H9 (cell line): ENCODE measurements at regions not wholly inside any gene's neighbourhood (a gene's known extent, or its start where the extent isn't known, plus 50 kb on each side); places are given as distances from the start of the nearest gene placed in this dataset.

Source experiments
- DNase-seq: peaks from one replicate; pipeline ENCODE4 v3.0.0-alpha.2; 2017
- H2AFZ ChIP-seq: one replicate; pipeline ENCODE4 v1.6.1; 2013; ENCODE audit warnings: mild to moderate bottlenecking, low read length, control low read depth, moderate library complexity
- H2AK5ac ChIP-seq: 2 replicates; pipeline ENCODE4 v1.6.1; 2013; ENCODE audit warnings: low read length, control low read depth, mixed read lengths; ENCODE audit not compliant: insufficient read length
- H2BK120ac ChIP-seq: one replicate; pipeline ENCODE4 v1.6.1; 2013; ENCODE audit warnings: low read depth, mild to moderate bottlenecking, low read length, control low read depth, inconsistent platforms; ENCODE audit not compliant: poor library complexity, severe bottlenecking
- H2BK12ac ChIP-seq: 2 replicates; pipeline ENCODE4 v1.6.1; 2013; ENCODE audit warnings: low read length, control low read depth, mixed read lengths, low read depth; ENCODE audit not compliant: insufficient read length
- H2BK15ac ChIP-seq: 2 replicates; pipeline ENCODE4 v1.6.1; 2013; ENCODE audit warnings: low read depth, low read length, control low read depth
- H2BK20ac ChIP-seq: one replicate; pipeline ENCODE4 v1.6.1; 2013; ENCODE audit warnings: low read depth, mild to moderate bottlenecking, low read length, control low read depth, inconsistent platforms; ENCODE audit not compliant: poor library complexity, severe bottlenecking
- H2BK5ac ChIP-seq: 2 replicates; pipeline ENCODE4 v1.6.1; 2013; ENCODE audit warnings: low read length, control low read depth, mixed read lengths; ENCODE audit not compliant: insufficient read length
- H3K14ac ChIP-seq: 2 replicates; pipeline ENCODE4 v1.6.1; 2013; ENCODE audit warnings: low read length, control low read depth; ENCODE audit not compliant: insufficient read depth
- H3K18ac ChIP-seq: 2 replicates; pipeline ENCODE4 v1.6.1; 2013; ENCODE audit warnings: low read depth, mild to moderate bottlenecking, mixed read lengths, low read length, control low read depth; ENCODE audit not compliant: insufficient read length
- H3K23ac ChIP-seq: 2 replicates; pipeline ENCODE4 v1.6.1; 2013; ENCODE audit warnings: low read length, control low read depth, mixed read lengths, low read depth; ENCODE audit not compliant: insufficient read length
- H3K23me2 ChIP-seq: 2 replicates; pipeline ENCODE4 v1.6.1; 2013; ENCODE audit warnings: low read depth, mild to moderate bottlenecking, mixed read lengths, low read length, control low read depth; ENCODE audit not compliant: insufficient read length, poor library complexity, severe bottlenecking
- H3K27ac ChIP-seq: 2 replicates; pipeline ENCODE4 v1.5.1; 2013; ENCODE audit warnings: low read length, control low read depth, mixed read lengths, low read depth; ENCODE audit not compliant: insufficient read length
- H3K27me3 ChIP-seq: 2 replicates; pipeline ENCODE4 v1.6.1; 2013; ENCODE audit warnings: low read length, control low read depth, inconsistent platforms; ENCODE audit not compliant: insufficient read depth
- H3K4ac ChIP-seq: 2 replicates; pipeline ENCODE4 v1.6.1; 2013; ENCODE audit warnings: low read depth, mild to moderate bottlenecking, control low read depth, inconsistent platforms, low read length, moderate library complexity
- H3K4me1 ChIP-seq: 2 replicates; pipeline ENCODE4 v1.6.1; 2013; ENCODE audit warnings: low read length, control low read depth, inconsistent platforms; ENCODE audit not compliant: insufficient read depth
- H3K4me2 ChIP-seq: 2 replicates; pipeline ENCODE4 v1.6.1; 2013; ENCODE audit warnings: low read length, control low read depth, mixed read lengths; ENCODE audit not compliant: insufficient read length, insufficient read depth
- H3K56ac ChIP-seq: 2 replicates; pipeline ENCODE4 v1.6.1; 2013; ENCODE audit warnings: low read depth, mild to moderate bottlenecking, mixed read lengths, low read length, control low read depth; ENCODE audit not compliant: insufficient read length
- H3K79me1 ChIP-seq: 2 replicates; pipeline ENCODE4 v1.6.1; 2013; ENCODE audit warnings: low read depth, mild to moderate bottlenecking, moderate library complexity, low read length, control low read depth, inconsistent platforms; ENCODE audit not compliant: insufficient read depth, poor library complexity, severe bottlenecking
- H3K79me2 ChIP-seq: 2 replicates; pipeline ENCODE4 v1.6.1; 2013; ENCODE audit warnings: low read length, control low read depth, inconsistent platforms; ENCODE audit not compliant: insufficient read depth
- H3K9ac ChIP-seq: 2 replicates; pipeline ENCODE4 v1.6.1; 2013; ENCODE audit warnings: low read length, control low read depth, mixed read lengths; ENCODE audit not compliant: insufficient read length; ENCODE audit errors: extremely low read depth
- H3K9me3 ChIP-seq: one replicate; pipeline ENCODE4 v1.6.1; 2013; ENCODE audit warnings: low read depth, low read length, inconsistent platforms; ENCODE audit not compliant: control insufficient read depth
- H3T11ph ChIP-seq: one replicate; pipeline ENCODE4 v1.6.1; 2013; ENCODE audit warnings: mild to moderate bottlenecking, low read length, control low read depth, inconsistent platforms
- H4K20me1 ChIP-seq: one replicate; pipeline ENCODE4 v1.6.1; 2013; ENCODE audit not compliant: control insufficient read depth, insufficient read length, insufficient read depth
- H4K5ac ChIP-seq: 2 replicates; pipeline ENCODE4 v1.6.1; 2013; ENCODE audit warnings: low read depth, mild to moderate bottlenecking, mixed read lengths, low read length, control low read depth; ENCODE audit not compliant: insufficient read length
- H4K8ac ChIP-seq: replicated peaks from 2 replicates; pipeline ENCODE4 v1.6.1; 2013; ENCODE audit warnings: low read length, control low read depth, mixed read lengths, low read depth; ENCODE audit not compliant: insufficient read length
- H4K91ac ChIP-seq: 2 replicates; pipeline ENCODE4 v1.6.1; 2013; ENCODE audit warnings: low read depth, mild to moderate bottlenecking, moderate library complexity, mixed read lengths, low read length, control low read depth; ENCODE audit not compliant: insufficient read length
- H3K27ac Mint-ChIP-seq, 3 experiments: 2 replicates in 2 of 3; 3 replicates in 1 of 3; pipeline ENCODE4 v1.8.0; 2020 to 2021; ENCODE audit warnings: mixed read lengths in 3 of 3, mild to moderate bottlenecking in 1 of 3, moderate library complexity in 1 of 3
- H3K27me3 Mint-ChIP-seq: 2 replicates; pipeline ENCODE4 v1.8.0; 2021; ENCODE audit warnings: low read depth, mild to moderate bottlenecking, moderate library complexity, mixed read lengths
- H3K36me3 Mint-ChIP-seq, 3 experiments: 2 replicates in 2 of 3; 3 replicates in 1 of 3; pipeline ENCODE4 v1.8.0; 2020 to 2021; ENCODE audit warnings: low read depth in 3 of 3, mixed read lengths in 3 of 3; ENCODE audit not compliant: insufficient read depth in 1 of 3
- H3K4me1 Mint-ChIP-seq, 2 experiments: 2 replicates each; pipeline ENCODE4 v1.8.0; 2020; ENCODE audit warnings: mixed read lengths in 2 of 2
- H3K4me3 Mint-ChIP-seq, 2 experiments: 2 replicates in 1 of 2; 3 replicates in 1 of 2; pipeline ENCODE4 v1.8.0; 2020 to 2021; ENCODE audit warnings: mild to moderate bottlenecking in 2 of 2, mixed read lengths in 2 of 2, moderate library complexity in 1 of 2
- H3K9me3 Mint-ChIP-seq, 2 experiments: 2 replicates in 1 of 2; 3 replicates in 1 of 2; pipeline ENCODE4 v1.8.0; 2020; ENCODE audit warnings: mild to moderate bottlenecking in 2 of 2, mixed read lengths in 2 of 2, moderate library complexity in 1 of 2
- CTCF ChIP-seq: fragments of 200-600 bp; sonication (generic); conservative IDR thresholded peaks from 3 replicates; pipeline ENCODE4 v1.8.0; 2021; ENCODE audit warnings: antibody characterized with exemption, mild to moderate bottlenecking
- WGBS: extraction: QIAGEN DNeasy Blood & Tissue Kit; methylation state at CpG from one replicate; pipeline ENCODE4 v1.1.7; 2013; ENCODE audit warnings: missing lambda C conversion rate, low lambda C conversion rate, mixed read lengths; ENCODE audit not compliant: insufficient read length; ENCODE audit errors: extremely low coverage; 5-methylcytosine and 5-hydroxymethylcytosine counted together

GRCh38 chrX:10102046-10102704, 54.6 kb upstream of the CLCN4 start:
- Histone ChIP-seq H3K27me3 (no peaks in the 10 kb centered on the region), H3T11ph (no peak overlapping the region), H3K18ac (no peak overlapping the region), H2BK20ac (no peak overlapping the region), H3K4me2 (no peak overlapping the region), H3K56ac (no peak overlapping the region), H2AK5ac (no peak overlapping the region), H4K8ac (no peak overlapping the region), H3K27ac (no peak overlapping the region), H4K5ac (no peak overlapping the region), H3K4me1 (no peaks in the 10 kb centered on the region), H2BK5ac (no peak overlapping the region), H3K79me2 (no peaks in the 10 kb centered on the region), H3K4ac (no peak overlapping the region), H2AFZ (no peak overlapping the region), H3K9ac (no peak overlapping the region), H3K14ac (no peak overlapping the region; the same call in 1 of the 2 replicates), H4K91ac (no peak overlapping the region), H3K23ac (no peak overlapping the region), H4K20me1 (no peaks in the 10 kb centered on the region), H3K23me2 (no peaks in the 10 kb centered on the region), H3K79me1 (no peaks in the 10 kb centered on the region), H2BK120ac (no peak overlapping the region), H2BK12ac (no peak overlapping the region), H3K9me3 (no peaks in the 10 kb centered on the region), H2BK15ac (no peak overlapping the region)
- H3K4me3 Mint-ChIP-seq, result no peak overlapping the region
- H3K27ac Mint-ChIP-seq, result no peak overlapping the region; a peak in 1 of 7 replicates
- no peaks in the 10 kb centered on the region for H3K27me3 Mint-ChIP-seq
- H3K9me3 Mint-ChIP-seq, result peaks cover 42 to 44% of the 10 kb centered on the region in 2 experiments
- WGBS, result no CpG with 5 or more reads among the region's 14 CpGs
- DNase-seq, result no peak
- no peak for TF ChIP-seq CTCF
- no peaks in the 10 kb centered on the region for H3K4me1 Mint-ChIP-seq
- H3K36me3 Mint-ChIP-seq, result peaks cover 50 to 55% (median 50%) of the 10 kb centered on the region in 3 experiments
